Testis (tissue), 2 donors: ENCODE measurements at regions not wholly inside any gene's neighbourhood (a gene's known extent, or its start where the extent isn't known, plus 50 kb on each side); places are given as distances from the start of the nearest gene placed in this dataset.

Experiments
- POLR2A ChIP-seq: fragments of 450-650 bp; IDR thresholded peaks from one replicate; pipeline ENCODE4 v1.6.1; 2017; ENCODE audit warnings: antibody characterized with exemption, mild to moderate bottlenecking, moderate library complexity
- TF ChIP-seq, protein P1 (sequence below), 3 experiments: fragments of 450-650 bp in 2 of 3; fragments of 200-600 bp in 1 of 3; sonication (generic) in 1 of 3; IDR thresholded peaks; one replicate each; pipeline ENCODE4 v1.5.1; 2016 to 2019; ENCODE audit warnings: antibody characterized with exemption in 3 of 3, mild to moderate bottlenecking in 2 of 3, moderate library complexity in 1 of 3

- TF ChIP-seq, protein P1, sequence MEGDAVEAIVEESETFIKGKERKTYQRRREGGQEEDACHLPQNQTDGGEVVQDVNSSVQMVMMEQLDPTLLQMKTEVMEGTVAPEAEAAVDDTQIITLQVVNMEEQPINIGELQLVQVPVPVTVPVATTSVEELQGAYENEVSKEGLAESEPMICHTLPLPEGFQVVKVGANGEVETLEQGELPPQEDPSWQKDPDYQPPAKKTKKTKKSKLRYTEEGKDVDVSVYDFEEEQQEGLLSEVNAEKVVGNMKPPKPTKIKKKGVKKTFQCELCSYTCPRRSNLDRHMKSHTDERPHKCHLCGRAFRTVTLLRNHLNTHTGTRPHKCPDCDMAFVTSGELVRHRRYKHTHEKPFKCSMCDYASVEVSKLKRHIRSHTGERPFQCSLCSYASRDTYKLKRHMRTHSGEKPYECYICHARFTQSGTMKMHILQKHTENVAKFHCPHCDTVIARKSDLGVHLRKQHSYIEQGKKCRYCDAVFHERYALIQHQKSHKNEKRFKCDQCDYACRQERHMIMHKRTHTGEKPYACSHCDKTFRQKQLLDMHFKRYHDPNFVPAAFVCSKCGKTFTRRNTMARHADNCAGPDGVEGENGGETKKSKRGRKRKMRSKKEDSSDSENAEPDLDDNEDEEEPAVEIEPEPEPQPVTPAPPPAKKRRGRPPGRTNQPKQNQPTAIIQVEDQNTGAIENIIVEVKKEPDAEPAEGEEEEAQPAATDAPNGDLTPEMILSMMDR (IDR thresholded peaks at IDR 0.05) = no peak
- no peak for TF ChIP-seq POLR2A
Measured at GRCh38 chr12:115541891-115542421, 735.5 kb downstream of the MED13L start.
